Neural progenitor cell (in vitro differentiated cells): ENCODE measurements at regions not wholly inside any gene's neighbourhood (a gene's known extent, or its start where the extent isn't known, plus 50 kb on each side); places are given as distances from the start of the nearest gene placed in this dataset.

Experiments
- EZH2phosphoT487 ChIP-seq: fragments of 200-600 bp; sonication (generic); IDR thresholded peaks from 2 replicates; pipeline ENCODE4 v1.6.1; 2017; ENCODE audit warnings: antibody characterized with exemption
- TF ChIP-seq, protein P1 (sequence below): fragments of 200-600 bp; sonication (generic); IDR thresholded peaks from 2 replicates; pipeline ENCODE4 v1.5.1; 2017; ENCODE audit warnings: antibody characterized with exemption, mild to moderate bottlenecking

- no peak for TF ChIP-seq EZH2phosphoT487
- TF ChIP-seq, protein P1, sequence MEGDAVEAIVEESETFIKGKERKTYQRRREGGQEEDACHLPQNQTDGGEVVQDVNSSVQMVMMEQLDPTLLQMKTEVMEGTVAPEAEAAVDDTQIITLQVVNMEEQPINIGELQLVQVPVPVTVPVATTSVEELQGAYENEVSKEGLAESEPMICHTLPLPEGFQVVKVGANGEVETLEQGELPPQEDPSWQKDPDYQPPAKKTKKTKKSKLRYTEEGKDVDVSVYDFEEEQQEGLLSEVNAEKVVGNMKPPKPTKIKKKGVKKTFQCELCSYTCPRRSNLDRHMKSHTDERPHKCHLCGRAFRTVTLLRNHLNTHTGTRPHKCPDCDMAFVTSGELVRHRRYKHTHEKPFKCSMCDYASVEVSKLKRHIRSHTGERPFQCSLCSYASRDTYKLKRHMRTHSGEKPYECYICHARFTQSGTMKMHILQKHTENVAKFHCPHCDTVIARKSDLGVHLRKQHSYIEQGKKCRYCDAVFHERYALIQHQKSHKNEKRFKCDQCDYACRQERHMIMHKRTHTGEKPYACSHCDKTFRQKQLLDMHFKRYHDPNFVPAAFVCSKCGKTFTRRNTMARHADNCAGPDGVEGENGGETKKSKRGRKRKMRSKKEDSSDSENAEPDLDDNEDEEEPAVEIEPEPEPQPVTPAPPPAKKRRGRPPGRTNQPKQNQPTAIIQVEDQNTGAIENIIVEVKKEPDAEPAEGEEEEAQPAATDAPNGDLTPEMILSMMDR = no peak
Measured at GRCh38 chr6:99189823-99190721, 159.4 kb downstream of the FAXC start.
